ENCODE measurements at regions not wholly inside any gene's neighbourhood (a gene's known extent, or its start where the extent isn't known, plus 50 kb on each side); places are given as distances from the start of the nearest gene placed in this dataset.
"Not testable (repeated sequence)": the region's sequence is repeated elsewhere in the genome, so short reads cannot be mapped to it uniquely, and the experiment has no call there.

- Mint-ChIP-seq H3K9me3 (peaks cover 8% of the 10 kb centered on the region), H3K27ac (no peak overlapping the region), H3K27me3 (peaks cover 12% of the 10 kb centered on the region), H3K36me3 (ENCODE audit: low read depth) (no peaks in the 10 kb centered on the region), H3K4me3 (no peak overlapping the region), H3K4me1 (no peaks in the 10 kb centered on the region)
- ATAC-seq (replicated peaks): no peak
Measured at GRCh38 chr10:33698033-33698432, 363.6 kb upstream of the NRP1 start.

DNA sequence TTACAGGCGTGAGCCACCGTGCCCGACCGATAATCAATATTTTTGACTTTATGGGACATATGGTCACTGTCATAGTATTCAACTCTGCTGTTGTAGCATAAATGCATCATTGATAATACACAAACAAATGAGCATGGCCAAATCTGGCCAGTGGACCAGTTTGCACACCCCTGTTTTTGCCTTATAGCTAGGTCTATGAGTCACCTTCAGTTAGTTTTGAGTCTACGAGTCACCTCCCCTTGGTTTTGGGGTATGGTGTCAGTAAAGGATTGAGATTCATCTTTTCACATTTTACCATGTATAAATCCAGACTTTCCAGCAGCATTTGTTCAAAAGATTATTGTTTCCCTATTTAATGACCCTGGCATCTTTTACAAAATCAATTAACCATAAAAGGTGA, 362.5 kb upstream of the NRP1 start:
- H3K27me3 Mint-ChIP-seq: peaks cover 12% of the 10 kb centered on the region
- no peak overlapping the region for H3K4me3 Mint-ChIP-seq
- H3K9me3 Mint-ChIP-seq: peaks cover 11% of the 10 kb centered on the region
- H3K27ac Mint-ChIP-seq: no peak overlapping the region
- no peaks in the 10 kb centered on the region for H3K4me1 Mint-ChIP-seq
- no peak for ATAC-seq (replicated peaks)
- H3K36me3 Mint-ChIP-seq (ENCODE audit: low read depth): no peaks in the 10 kb centered on the region

GRCh38 chr10:33695536-33695935, 361.1 kb upstream of the NRP1 start:
- H3K36me3 Mint-ChIP-seq (ENCODE audit: low read depth): no peaks in the 10 kb centered on the region
- H3K27me3 Mint-ChIP-seq: peaks cover 5% of the 10 kb centered on the region
- H3K4me3 Mint-ChIP-seq: no peak overlapping the region
- ATAC-seq (replicated peaks): no peak
- H3K4me1 Mint-ChIP-seq: no peaks in the 10 kb centered on the region
- H3K27ac Mint-ChIP-seq: no peak overlapping the region
- H3K9me3 Mint-ChIP-seq: peaks cover 14% of the 10 kb centered on the region

- not testable (repeated sequence) for H3K4me1 Mint-ChIP-seq; ATAC-seq (replicated peaks); H3K4me3 Mint-ChIP-seq
Measured at GRCh38 chr10:33690536-33690935, 356.1 kb upstream of the NRP1 start.

GRCh38 chr10:33688506-33688905, 354.0 kb upstream of the NRP1 start:
- no peak for ATAC-seq (replicated peaks)
- Mint-ChIP-seq H3K4me1 (no peaks in the 10 kb centered on the region), H3K27ac (no peak overlapping the region), H3K36me3 (ENCODE audit: low read depth) (no peaks in the 10 kb centered on the region), H3K27me3 (peaks cover 5% of the 10 kb centered on the region), H3K4me3 (no peak overlapping the region), H3K9me3 (peaks cover 17% of the 10 kb centered on the region)

More at GRCh38 chr10:33690536-33690935, 356.1 kb upstream of the NRP1 start:
- not testable (repeated sequence) for H3K27ac Mint-ChIP-seq; H3K27me3 Mint-ChIP-seq; H3K36me3 Mint-ChIP-seq (ENCODE audit: low read depth)
- peaks cover 20% of the 10 kb centered on the region for H3K9me3 Mint-ChIP-seq

- Mint-ChIP-seq H3K4me3 (no peak overlapping the region), H3K4me1 (no peaks in the 10 kb centered on the region), H3K9me3 (peaks cover 5% of the 10 kb centered on the region), H3K27ac (no peak overlapping the region), H3K27me3 (peaks cover 5% of the 10 kb centered on the region), H3K36me3 (ENCODE audit: low read depth) (no peaks in the 10 kb centered on the region)
- no peak for ATAC-seq (replicated peaks)
Measured at GRCh38 chr10:33684211-33684611, 349.7 kb upstream of the NRP1 start.

DNA sequence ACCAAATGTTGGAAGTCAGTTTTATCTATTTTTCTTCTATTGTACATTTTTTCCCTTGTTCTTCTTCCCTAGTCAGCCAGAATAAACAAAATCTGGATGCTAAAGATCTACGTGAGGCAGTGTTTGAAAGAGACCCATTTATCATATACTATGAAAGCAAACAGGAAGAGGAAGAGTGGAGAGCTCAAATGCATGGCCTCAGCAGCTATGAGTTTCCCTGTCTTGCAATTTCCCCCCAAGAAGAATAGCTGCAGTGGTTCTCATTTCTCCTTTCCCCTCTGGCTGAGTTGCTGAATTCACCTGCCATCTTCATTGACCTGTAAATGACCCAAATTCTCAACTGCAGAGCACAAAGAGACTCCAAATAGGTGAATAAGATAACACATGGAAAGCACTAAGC, 347.1 kb upstream of the NRP1 start:
- no peak for ATAC-seq (replicated peaks)
- H3K9me3 Mint-ChIP-seq: no peaks in the 10 kb centered on the region
- H3K4me1 Mint-ChIP-seq: no peaks in the 10 kb centered on the region
- H3K27me3 Mint-ChIP-seq: no peaks in the 10 kb centered on the region
- H3K27ac Mint-ChIP-seq: no peak overlapping the region
- no peaks in the 10 kb centered on the region for H3K36me3 Mint-ChIP-seq (ENCODE audit: low read depth)
- no peak overlapping the region for H3K4me3 Mint-ChIP-seq

DNA sequence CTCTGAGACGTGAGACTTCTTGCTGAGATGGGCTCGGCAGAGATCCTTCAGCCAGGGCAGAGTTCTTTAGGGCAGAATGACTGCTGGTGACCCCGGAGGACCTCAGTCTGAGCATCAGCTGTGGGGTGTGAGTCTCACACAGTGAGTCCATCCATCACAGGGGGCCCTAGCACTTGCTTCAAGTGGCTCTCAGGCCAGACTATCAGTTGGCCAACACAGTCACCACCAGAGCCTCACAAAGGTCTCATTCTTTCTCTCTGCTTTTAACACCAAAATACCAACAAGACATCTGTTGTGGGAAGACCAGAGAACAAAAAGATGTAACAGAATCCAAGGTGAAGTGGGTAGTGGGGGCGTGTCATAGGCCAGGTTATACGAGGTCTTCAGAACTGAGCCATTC, 345.6 kb upstream of the NRP1 start:
- ATAC-seq (replicated peaks): no peak
- Mint-ChIP-seq H3K9me3 (no peaks in the 10 kb centered on the region), H3K27me3 (peaks cover 3% of the 10 kb centered on the region), H3K27ac (no peak overlapping the region), H3K36me3 (ENCODE audit: low read depth) (no peaks in the 10 kb centered on the region), H3K4me3 (no peak overlapping the region), H3K4me1 (no peaks in the 10 kb centered on the region)

- Mint-ChIP-seq H3K36me3 (ENCODE audit: low read depth) (no peaks in the 10 kb centered on the region), H3K27ac (no peak overlapping the region), H3K4me3 (no peak overlapping the region), H3K9me3 (no peaks in the 10 kb centered on the region), H3K4me1 (no peaks in the 10 kb centered on the region), H3K27me3 (peaks cover 3% of the 10 kb centered on the region)
- no peak for ATAC-seq (replicated peaks)
Measured at GRCh38 chr10:33676606-33677339, 342.3 kb upstream of the NRP1 start.

DNA sequence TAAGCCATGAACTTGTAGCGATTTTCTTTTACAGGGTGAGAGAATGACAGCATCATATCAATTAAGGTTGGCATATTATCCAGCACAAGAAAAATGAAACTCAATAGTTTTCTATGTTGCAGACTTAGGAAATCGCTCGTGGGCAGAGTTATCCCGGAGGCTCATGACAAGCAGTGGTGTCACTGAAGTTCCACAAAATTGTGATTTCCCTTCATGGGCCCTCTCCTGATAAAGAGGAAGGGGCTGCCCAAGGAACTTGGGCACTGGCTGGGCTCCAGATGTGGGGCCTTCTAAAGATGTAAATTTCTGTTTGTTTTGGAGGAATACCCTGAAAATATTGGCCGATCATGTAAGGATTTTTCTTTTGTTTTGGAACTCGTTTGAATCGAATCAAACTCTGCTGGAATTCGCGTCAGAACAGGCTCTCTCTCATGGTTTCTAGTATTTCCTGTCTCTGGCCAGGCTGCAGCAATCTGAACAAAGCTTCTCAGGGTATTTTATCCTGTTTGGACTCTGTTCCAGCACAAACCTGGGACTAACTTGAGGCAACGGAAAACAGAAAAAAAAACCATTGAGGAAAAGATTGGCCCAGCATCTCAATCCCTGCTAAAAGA, 340.6 kb upstream of the NRP1 start:
- ATAC-seq (replicated peaks): no peak
- Mint-ChIP-seq H3K36me3 (ENCODE audit: low read depth) (no peaks in the 10 kb centered on the region), H3K27ac (no peak overlapping the region), H3K4me1 (no peaks in the 10 kb centered on the region), H3K9me3 (no peaks in the 10 kb centered on the region), H3K4me3 (no peak overlapping the region), H3K27me3 (peaks cover 3% of the 10 kb centered on the region)

- H3K4me1 Mint-ChIP-seq: no peaks in the 10 kb centered on the region
- no peaks in the 10 kb centered on the region for H3K36me3 Mint-ChIP-seq (ENCODE audit: low read depth)
- H3K27ac Mint-ChIP-seq: no peak overlapping the region
- ATAC-seq (replicated peaks): no peak
- peaks cover 3% of the 10 kb centered on the region for H3K27me3 Mint-ChIP-seq
- H3K4me3 Mint-ChIP-seq: no peak overlapping the region
- H3K9me3 Mint-ChIP-seq: no peaks in the 10 kb centered on the region
Measured at GRCh38 chr10:33674491-33674890, 340.0 kb upstream of the NRP1 start.

DNA sequence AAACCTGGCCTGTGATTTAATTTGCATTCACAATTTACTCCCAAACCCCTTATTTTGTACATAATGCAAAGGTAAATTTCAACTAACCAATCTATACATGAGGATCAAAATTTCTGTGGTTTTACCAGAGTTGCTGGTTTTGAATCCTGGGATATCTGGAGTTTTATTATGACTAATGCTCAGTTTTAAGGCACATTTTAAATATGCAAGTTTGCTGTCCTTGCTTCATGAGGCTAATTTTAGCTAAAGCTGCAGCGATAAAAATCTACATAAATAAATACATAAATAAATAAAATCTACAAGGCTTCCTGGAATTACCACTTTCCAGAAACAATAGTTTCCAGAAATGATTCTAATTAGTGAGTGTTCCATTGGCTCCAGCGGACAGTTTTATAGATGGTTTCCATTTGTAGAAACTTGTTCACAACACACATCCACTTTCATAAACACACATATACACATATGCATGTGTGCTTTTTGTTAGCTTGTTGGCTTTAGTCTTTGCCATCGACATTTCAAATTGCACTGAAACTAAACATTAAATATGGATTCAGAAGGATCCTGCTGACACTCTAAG, 339.5 kb upstream of the NRP1 start:
- Mint-ChIP-seq H3K4me1 (no peaks in the 10 kb centered on the region), H3K27ac (no peak overlapping the region), H3K4me3 (no peak overlapping the region), H3K36me3 (ENCODE audit: low read depth) (no peaks in the 10 kb centered on the region), H3K9me3 (no peaks in the 10 kb centered on the region), H3K27me3 (peaks cover 3% of the 10 kb centered on the region)
- no peak for ATAC-seq (replicated peaks)

DNA sequence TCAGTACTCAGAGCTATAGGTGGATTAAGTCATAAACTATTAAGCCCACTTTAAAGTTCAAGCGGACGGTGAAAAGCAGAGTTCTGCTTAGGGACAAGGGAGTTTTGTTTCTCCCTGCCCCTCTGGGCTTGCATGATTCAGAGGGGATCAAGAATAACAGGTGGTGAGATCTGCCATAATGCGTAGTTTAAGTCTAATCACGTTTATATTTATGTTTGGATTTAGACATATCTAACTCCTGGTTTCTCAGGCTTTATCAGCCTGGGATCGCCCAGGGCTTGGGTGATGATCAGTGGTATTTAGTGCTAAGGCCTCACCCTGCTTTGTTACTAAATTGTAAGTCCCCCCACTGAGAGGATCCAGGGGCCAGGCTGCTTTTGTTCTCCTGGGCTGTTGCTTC, 335.4 kb upstream of the NRP1 start:
- Mint-ChIP-seq H3K27me3 (no peaks in the 10 kb centered on the region), H3K4me1 (no peaks in the 10 kb centered on the region), H3K27ac (no peak overlapping the region), H3K36me3 (ENCODE audit: low read depth) (no peaks in the 10 kb centered on the region), H3K4me3 (no peak overlapping the region), H3K9me3 (no peaks in the 10 kb centered on the region)
- no peak for ATAC-seq (replicated peaks)

DNA sequence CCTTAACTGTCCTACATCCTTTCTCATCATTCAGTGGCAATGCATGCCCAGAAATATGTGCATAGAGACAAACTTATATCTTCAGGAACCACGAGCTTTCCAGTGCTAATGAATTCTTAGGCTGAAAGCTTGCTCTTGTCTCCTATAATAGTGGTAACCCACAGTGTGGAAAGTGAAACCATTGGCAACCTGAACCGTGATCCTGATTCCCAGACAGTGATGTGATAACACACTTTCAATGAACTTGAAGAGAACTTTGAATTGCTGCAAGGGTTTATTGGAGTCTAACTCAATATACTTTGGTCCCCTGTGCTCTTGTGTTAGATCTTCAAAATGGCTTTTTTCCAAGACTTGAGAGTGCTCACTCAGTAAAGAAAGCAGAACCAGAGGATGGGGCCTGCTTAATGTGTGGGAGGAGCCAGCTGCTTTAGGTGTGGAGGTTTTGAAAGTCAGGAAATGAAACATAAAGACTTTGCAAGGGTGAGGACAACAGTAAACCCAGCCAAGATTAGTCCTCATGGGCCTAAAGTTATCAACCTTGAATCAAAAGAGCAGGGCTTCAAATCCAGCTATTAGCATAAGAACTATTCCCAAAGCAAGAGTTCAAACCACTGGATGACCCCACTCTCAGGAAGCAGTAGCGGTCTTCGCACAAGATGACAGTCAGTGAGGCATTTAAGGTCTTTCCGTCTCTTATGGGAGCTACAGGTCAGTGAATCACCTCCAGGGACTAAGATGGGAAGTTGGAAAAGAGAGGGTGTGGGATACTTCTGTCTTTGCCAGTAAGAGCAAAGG, 332.4 kb upstream of the NRP1 start:
- no peak for ATAC-seq (replicated peaks)
- peaks cover 9% of the 10 kb centered on the region for H3K9me3 Mint-ChIP-seq
- no peaks in the 10 kb centered on the region for H3K36me3 Mint-ChIP-seq (ENCODE audit: low read depth)
- H3K27me3 Mint-ChIP-seq: peaks cover 8% of the 10 kb centered on the region
- H3K27ac Mint-ChIP-seq: no peak overlapping the region
- no peak overlapping the region for H3K4me3 Mint-ChIP-seq
- H3K4me1 Mint-ChIP-seq: no peaks in the 10 kb centered on the region

GRCh38 chr10:33665501-33665900, 331.0 kb upstream of the NRP1 start:
- no peaks in the 10 kb centered on the region for H3K4me1 Mint-ChIP-seq
- H3K27me3 Mint-ChIP-seq: peaks cover 18% of the 10 kb centered on the region
- no peaks in the 10 kb centered on the region for H3K36me3 Mint-ChIP-seq (ENCODE audit: low read depth)
- no peak overlapping the region for H3K4me3 Mint-ChIP-seq
- no peak for ATAC-seq (replicated peaks)
- no peak overlapping the region for H3K27ac Mint-ChIP-seq
- peaks cover 9% of the 10 kb centered on the region for H3K9me3 Mint-ChIP-seq
